ENCODE measurements at regions not wholly inside any gene's neighbourhood (a gene's known extent, or its start where the extent isn't known, plus 50 kb on each side); places are given as distances from the start of the nearest gene placed in this dataset.

GRCh38 chr2:78423631-78424030 is 601.9 kb upstream of the REG3G start:
- no peak overlapping the region for H3K9ac ChIP-seq (ENCODE audit: extremely low read depth, low read length, poor library complexity, severe bottlenecking)

GRCh38 chr2:78427170-78427569 is 598.3 kb upstream of the REG3G start:
- no peak overlapping the region for H3K4me3 ChIP-seq (ENCODE audit: low read length)
- H3K4me3 Mint-ChIP-seq, result no peak overlapping the region
- no peaks in the 10 kb centered on the region for H3K9me3 Mint-ChIP-seq
- no peak for DNase-seq
- 94 to 100% methylated on average over 2 to 6 of the region's 6 CpGs for WGBS, 2 experiments (ENCODE audit: insufficient coverage in 1 of 2, insufficient read length in 1 of 2)
- H3K9me3 ChIP-seq (ENCODE audit: control insufficient read depth, low read length), result no peaks in the 10 kb centered on the region
- no peaks in the 10 kb centered on the region for H3K27me3 ChIP-seq (ENCODE audit: control insufficient read depth, insufficient read depth, low read length, poor library complexity, severe bottlenecking)
- H3K36me3 Mint-ChIP-seq (ENCODE audit: low read depth), result no peaks in the 10 kb centered on the region
- no peaks in the 10 kb centered on the region for H3K4me1 ChIP-seq (ENCODE audit: control insufficient read depth, insufficient read depth, low read length)
- H3K27ac Mint-ChIP-seq, result no peak overlapping the region
- no peak for TF ChIP-seq CTCF (conservative IDR thresholded peaks at IDR 0.05)
- no peaks in the 10 kb centered on the region for H3K4me1 Mint-ChIP-seq
- H3K27me3 Mint-ChIP-seq (ENCODE audit: insufficient read depth), result no peaks in the 10 kb centered on the region
- H3K9ac ChIP-seq (ENCODE audit: extremely low read depth, low read length, poor library complexity, severe bottlenecking), result no peak overlapping the region
- no peak overlapping the region for H3K27ac ChIP-seq (ENCODE audit: low read depth, low read length)
- H3K36me3 ChIP-seq (ENCODE audit: control insufficient read depth, insufficient read depth, low read length), result no peaks in the 10 kb centered on the region

More at GRCh38 chr2:78423631-78424030, 601.9 kb upstream of the REG3G start:
- no peak for DNase-seq
- Mint-ChIP-seq H3K27ac (no peak overlapping the region), H3K4me3 (no peak overlapping the region), H3K9me3 (no peaks in the 10 kb centered on the region), H3K27me3 (ENCODE audit: insufficient read depth) (no peaks in the 10 kb centered on the region), H3K4me1 (no peaks in the 10 kb centered on the region), H3K36me3 (ENCODE audit: low read depth) (no peaks in the 10 kb centered on the region)
- no peaks in the 10 kb centered on the region for H3K4me1 ChIP-seq (ENCODE audit: control insufficient read depth, insufficient read depth, low read length)
- H3K27me3 ChIP-seq (ENCODE audit: control insufficient read depth, insufficient read depth, low read length, poor library complexity, severe bottlenecking), result no peaks in the 10 kb centered on the region
- H3K27ac ChIP-seq (ENCODE audit: low read depth, low read length), result no peak overlapping the region
- H3K9me3 ChIP-seq (ENCODE audit: control insufficient read depth, low read length), result no peaks in the 10 kb centered on the region
- 64% methylated on average over 1 of the region's 1 CpG; no CpG with 5 or more reads in 1 of the 2 experiments for WGBS, 2 experiments (ENCODE audit: insufficient coverage in 1 of 2, insufficient read length in 1 of 2)
- H3K4me3 ChIP-seq (ENCODE audit: low read length), result no peak overlapping the region
- no peak for TF ChIP-seq CTCF (conservative IDR thresholded peaks at IDR 0.05)
- H3K36me3 ChIP-seq (ENCODE audit: control insufficient read depth, insufficient read depth, low read length), result no peaks in the 10 kb centered on the region

GRCh38 chr2:78431241-78431640 is 594.3 kb upstream of the REG3G start:
- no peak overlapping the region for H3K27ac Mint-ChIP-seq
- Histone ChIP-seq H3K27ac (ENCODE audit: low read depth, low read length) (no peak overlapping the region), H3K36me3 (ENCODE audit: control insufficient read depth, insufficient read depth, low read length) (no peaks in the 10 kb centered on the region), H3K4me1 (ENCODE audit: control insufficient read depth, insufficient read depth, low read length) (no peaks in the 10 kb centered on the region), H3K4me3 (ENCODE audit: low read length) (no peak overlapping the region), H3K9ac (ENCODE audit: extremely low read depth, low read length, poor library complexity, severe bottlenecking) (no peak overlapping the region), H3K9me3 (ENCODE audit: control insufficient read depth, low read length) (no peaks in the 10 kb centered on the region), H3K27me3 (ENCODE audit: control insufficient read depth, insufficient read depth, low read length, poor library complexity, severe bottlenecking) (no peaks in the 10 kb centered on the region)
- DNase-seq, result no peak
- no peak overlapping the region for H3K4me3 Mint-ChIP-seq
- no peaks in the 10 kb centered on the region for H3K36me3 Mint-ChIP-seq (ENCODE audit: low read depth)
- no peaks in the 10 kb centered on the region for H3K27me3 Mint-ChIP-seq (ENCODE audit: insufficient read depth)
- H3K4me1 Mint-ChIP-seq, result no peaks in the 10 kb centered on the region
- WGBS, 2 experiments (ENCODE audit: insufficient coverage in 1 of 2, insufficient read length in 1 of 2), result 91 to 94% methylated on average over 2 to 3 of the region's 3 CpGs
- H3K9me3 Mint-ChIP-seq, result no peaks in the 10 kb centered on the region
- peak; percentile 32 for TF ChIP-seq CTCF (conservative IDR thresholded peaks at IDR 0.05)
